Right lobe of liver (tissue), 4 donors: ENCODE measurements at regions not wholly inside any gene's neighbourhood (a gene's known extent, or its start where the extent isn't known, plus 50 kb on each side); places are given as distances from the start of the nearest gene placed in this dataset.

ENCODE experiments used
- CTCF ChIP-seq, 4 donors: fragments of 200-600 bp in 3 of 4; fragments of 450-650 bp in 1 of 4; IDR thresholded peaks; one replicate each; pipeline versions ENCODE4 v1.5.1 to v1.8.0; 2016 to 2022; ENCODE audit warnings: antibody characterized with exemption in 4 of 4, mild to moderate bottlenecking in 2 of 4
- POLR2A ChIP-seq: fragments of 450-650 bp; IDR thresholded peaks from one replicate; pipeline ENCODE4 v1.6.1; 2017; ENCODE audit warnings: antibody characterized with exemption, mild to moderate bottlenecking
- donor health status: DM: no; HTN: no; CAD: no.
- donor health status: DM: no; HTN: no; CAD: no.
- donor health status: DM: no; HTN: yes; CAD: no.

DNA sequence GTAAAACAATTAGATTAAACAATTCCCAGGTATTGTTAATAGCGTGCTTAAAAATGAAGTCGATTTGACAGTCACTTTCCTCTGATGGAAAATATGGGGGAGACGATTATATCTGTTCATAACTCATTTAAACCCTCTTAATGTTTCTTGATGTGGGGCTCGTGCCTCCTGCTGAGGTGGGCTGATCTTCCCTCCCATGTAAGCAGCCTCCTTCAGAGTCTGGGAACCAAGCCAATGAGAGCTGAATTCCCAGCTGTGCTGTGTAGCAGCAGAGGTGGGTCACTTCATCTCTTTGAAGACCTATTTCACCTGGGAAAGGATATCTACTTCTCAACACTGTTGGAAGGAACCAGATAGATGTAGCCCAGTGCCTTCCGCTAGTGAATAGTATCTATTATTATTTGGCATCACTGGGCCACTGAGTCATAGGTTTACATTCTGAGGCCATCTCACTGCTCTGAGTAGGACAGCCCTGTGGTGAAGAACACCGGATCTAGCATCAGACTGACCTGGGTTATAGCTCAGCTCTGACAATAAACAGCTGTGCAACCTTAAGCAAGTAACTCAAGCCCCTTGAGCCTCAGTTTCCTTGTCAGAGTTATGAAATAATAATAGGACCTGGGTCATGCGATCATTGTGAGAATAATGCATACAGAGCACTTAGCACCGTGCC, 85.3 kb upstream of the C16orf82 start:
- TF ChIP-seq POLR2A = no peak
- no peak for TF ChIP-seq CTCF (IDR thresholded peaks at IDR 0.05)
